Stomach (tissue), 8 donors: ENCODE measurements at regions not wholly inside any gene's neighbourhood (a gene's known extent, or its start where the extent isn't known, plus 50 kb on each side); places are given as distances from the start of the nearest gene placed in this dataset.

ENCODE experiments used
- DNase-seq, 2 donors: peaks; one replicate each; pipeline versions ENCODE4 v3.0.0 to v3.0.0-alpha.2; 2013 to 2019
- H3K27ac ChIP-seq, 5 donors: fragments of 200-600 bp in 4 of 5; sonication (generic) in 4 of 5; one replicate each; pipeline ENCODE4 v1.5.1; 2013 to 2019; ENCODE audit warnings: mild to moderate bottlenecking in 1 of 5, moderate library complexity in 1 of 5
- H3K27me3 ChIP-seq, 3 donors: fragments of 200-600 bp; sonication (generic); one replicate each; pipeline ENCODE4 v1.5.1; 2017 to 2019; ENCODE audit warnings: mixed run types in 1 of 3
- H3K36me3 ChIP-seq, 4 donors: fragments of 200-600 bp; sonication (generic); 1 replicate in 3 of 4; 2 replicates in 1 of 4; pipeline ENCODE4 v1.5.1; 2016 to 2019
- H3K4me1 ChIP-seq, 4 donors: fragments of 200-600 bp; sonication (generic); one replicate each; pipeline ENCODE4 v1.5.1; 2016 to 2019
- H3K4me3 ChIP-seq, 4 donors: fragments of 200-600 bp; sonication (generic) in 3 of 4; one replicate each; pipeline ENCODE4 v1.5.1; 2016 to 2019; ENCODE audit warnings: mild to moderate bottlenecking in 1 of 4
- H3K9me3 ChIP-seq, 4 donors: fragments of 200-600 bp; sonication (generic); one replicate each; pipeline ENCODE4 v1.5.1; 2016 to 2019
- EP300 ChIP-seq: sonication (generic); formaldehyde crosslinking; IDR thresholded peaks from one replicate; pipeline ENCODE4 v1.6.1; 2017; ENCODE audit warnings: antibody characterized with exemption
- POLR2A ChIP-seq, 4 donors: fragments of 450-650 bp; IDR thresholded peaks; one replicate each; pipeline ENCODE4 v1.6.1; 2016; ENCODE audit warnings: antibody characterized with exemption in 4 of 4, control low read depth in 2 of 4, mild to moderate bottlenecking in 1 of 4, moderate library complexity in 1 of 4
- POLR2AphosphoS5 ChIP-seq, 3 donors: sonication (generic); formaldehyde crosslinking; IDR thresholded peaks; one replicate each; pipeline ENCODE4 v1.6.1; 2016; ENCODE audit warnings: antibody characterized with exemption in 3 of 3
- WGBS, 5 donors: extraction: QIAGEN DNeasy Blood & Tissue Kit in 3 of 5; methylation state at CpG; one replicate each; pipeline versions ENCODE4 v1.1.5 to v1.1.7; 2013 to 2018; 5-methylcytosine and 5-hydroxymethylcytosine counted together
- intact Hi-C: fragments of 100-400 bp; cut with DNase I; formaldehyde crosslinking; loops from one replicate; pipeline ENCODE4 v1.15.1; 2023; ENCODE audit warnings: low total_unique reads
- TF ChIP-seq, protein P1 (sequence below), 7 experiments: fragments of 450-650 bp in 4 of 7; fragments of 200-600 bp in 3 of 7; sonication (generic) in 3 of 7; IDR thresholded peaks; one replicate each; pipeline ENCODE4 v1.5.1; 2016 to 2019; ENCODE audit warnings: antibody characterized with exemption in 7 of 7, control low read depth in 2 of 7, mild to moderate bottlenecking in 1 of 7
- donor health status: healthy with polysubstance abuse.
- donor health status: Bipolar disorder and iron deficiency.
- donor health status: healthy.

DNA sequence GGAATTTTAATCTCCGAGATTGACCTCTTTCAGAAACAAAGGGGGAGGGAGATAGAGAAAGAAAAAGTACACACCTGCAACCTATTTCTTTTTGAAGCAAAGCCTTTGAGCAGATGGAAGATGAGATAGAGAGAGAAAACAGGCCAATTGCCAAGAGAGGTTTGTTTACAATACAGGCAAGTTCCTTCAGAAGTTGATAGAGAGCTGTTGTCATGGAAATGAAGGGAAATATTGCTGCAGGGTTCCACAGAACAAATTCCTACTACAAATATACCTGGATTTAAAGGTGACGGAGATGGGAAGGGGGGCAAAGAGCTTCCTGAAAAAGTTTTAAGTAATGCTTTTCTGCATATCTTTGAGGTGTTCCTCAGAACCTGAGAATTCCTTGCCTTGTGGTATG is 388.4 kb downstream of the NDFIP2 start:
- Histone ChIP-seq H3K27ac (no peak overlapping the region), H3K36me3 (no peaks in the 10 kb centered on the region), H3K27me3 (no peaks in the 10 kb centered on the region), H3K4me3 (no peak overlapping the region), H3K9me3 (no peaks in the 10 kb centered on the region), H3K4me1 (peaks cover 0 to 10% (median 0%) of the 10 kb centered on the region in 4 donors)
- peak in 1 of 2 donors; percentile 85 for DNase-seq
- intact Hi-C loops, result no loop called here
- peak in 2 of 3 donors; percentile 17 to 35 for TF ChIP-seq POLR2AphosphoS5 (IDR thresholded peaks at IDR 0.05)
- no peak for TF ChIP-seq POLR2A (IDR thresholded peaks at IDR 0.05)
- no peak for TF ChIP-seq EP300
- TF ChIP-seq, protein P1, sequence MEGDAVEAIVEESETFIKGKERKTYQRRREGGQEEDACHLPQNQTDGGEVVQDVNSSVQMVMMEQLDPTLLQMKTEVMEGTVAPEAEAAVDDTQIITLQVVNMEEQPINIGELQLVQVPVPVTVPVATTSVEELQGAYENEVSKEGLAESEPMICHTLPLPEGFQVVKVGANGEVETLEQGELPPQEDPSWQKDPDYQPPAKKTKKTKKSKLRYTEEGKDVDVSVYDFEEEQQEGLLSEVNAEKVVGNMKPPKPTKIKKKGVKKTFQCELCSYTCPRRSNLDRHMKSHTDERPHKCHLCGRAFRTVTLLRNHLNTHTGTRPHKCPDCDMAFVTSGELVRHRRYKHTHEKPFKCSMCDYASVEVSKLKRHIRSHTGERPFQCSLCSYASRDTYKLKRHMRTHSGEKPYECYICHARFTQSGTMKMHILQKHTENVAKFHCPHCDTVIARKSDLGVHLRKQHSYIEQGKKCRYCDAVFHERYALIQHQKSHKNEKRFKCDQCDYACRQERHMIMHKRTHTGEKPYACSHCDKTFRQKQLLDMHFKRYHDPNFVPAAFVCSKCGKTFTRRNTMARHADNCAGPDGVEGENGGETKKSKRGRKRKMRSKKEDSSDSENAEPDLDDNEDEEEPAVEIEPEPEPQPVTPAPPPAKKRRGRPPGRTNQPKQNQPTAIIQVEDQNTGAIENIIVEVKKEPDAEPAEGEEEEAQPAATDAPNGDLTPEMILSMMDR (IDR thresholded peaks at IDR 0.05), result no peak
- 28 to 46% (median 40%) methylated on average over 2 of the region's 2 CpGs for WGBS, 5 donors

DNA sequence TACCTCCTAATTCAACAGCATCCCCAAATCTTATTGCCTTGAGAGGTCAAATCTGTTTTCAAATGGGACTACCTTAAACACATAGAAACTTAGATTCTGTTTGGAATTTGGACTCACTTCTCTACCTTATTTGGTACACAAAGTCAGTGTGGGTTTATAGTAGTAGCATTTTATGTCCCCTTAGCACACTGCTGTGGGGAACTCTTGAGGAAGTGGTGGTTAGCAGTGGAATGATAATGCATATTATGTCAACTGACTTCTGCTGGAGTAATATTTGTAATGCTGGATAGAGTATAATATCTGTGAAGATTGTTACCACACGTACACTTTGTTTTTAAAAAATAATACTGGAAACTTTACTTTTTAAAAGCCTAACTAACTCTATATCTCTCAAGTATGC is 386.3 kb downstream of the NDFIP2 start:
- DNase-seq, result peak in 1 of 2 donors; percentile 9
- no peaks in the 10 kb centered on the region for H3K27me3 ChIP-seq
- H3K9me3 ChIP-seq, result no peaks in the 10 kb centered on the region
- H3K36me3 ChIP-seq, result no peaks in the 10 kb centered on the region
- WGBS, 5 donors, result 21 to 40% (median 36%) methylated on average over 1 of the region's 1 CpG
- peaks cover 0 to 10% (median 0%) of the 10 kb centered on the region in 4 donors for H3K4me1 ChIP-seq
- H3K4me3 ChIP-seq, result no peak overlapping the region
- intact Hi-C loops, result no loop called here
- TF ChIP-seq, protein P1 (IDR thresholded peaks at IDR 0.05), result no peak
- TF ChIP-seq EP300 (no peak), POLR2AphosphoS5 (IDR thresholded peaks at IDR 0.05) (no peak), POLR2A (IDR thresholded peaks at IDR 0.05) (no peak)
- no peak overlapping the region for H3K27ac ChIP-seq

DNA sequence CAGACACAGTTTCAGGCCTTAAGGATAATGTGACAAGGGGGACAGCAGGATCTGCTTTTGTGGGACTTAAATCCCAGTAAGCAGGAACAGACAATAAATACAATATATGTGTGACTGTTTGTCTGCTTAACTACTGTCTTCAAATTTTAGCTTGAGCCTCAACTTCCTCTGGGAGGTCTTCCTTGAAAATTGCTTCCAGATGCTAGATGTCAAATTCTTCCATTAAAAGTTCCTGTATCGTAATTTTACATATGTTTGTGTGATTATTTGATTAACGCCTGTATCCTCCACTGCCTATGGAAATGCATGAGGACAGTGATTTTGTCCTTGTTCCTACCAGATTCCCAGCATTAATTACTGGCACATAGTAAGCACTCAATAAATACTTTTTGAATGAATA is 385.5 kb downstream of the NDFIP2 start:
- DNase-seq, result no peak
- Histone ChIP-seq H3K36me3 (no peaks in the 10 kb centered on the region), H3K9me3 (no peaks in the 10 kb centered on the region), H3K4me1 (peaks cover 0 to 10% (median 0%) of the 10 kb centered on the region in 4 donors), H3K27me3 (no peaks in the 10 kb centered on the region), H3K27ac (no peak overlapping the region), H3K4me3 (no peak overlapping the region)
- WGBS, 5 donors, result 88 to 95% (median 91%) methylated on average over 2 of the region's 2 CpGs
- intact Hi-C loops, result no loop called here
- TF ChIP-seq POLR2A (IDR thresholded peaks at IDR 0.05) (no peak), EP300 (no peak)
- TF ChIP-seq, protein P1 (IDR thresholded peaks at IDR 0.05), result no peak

DNA sequence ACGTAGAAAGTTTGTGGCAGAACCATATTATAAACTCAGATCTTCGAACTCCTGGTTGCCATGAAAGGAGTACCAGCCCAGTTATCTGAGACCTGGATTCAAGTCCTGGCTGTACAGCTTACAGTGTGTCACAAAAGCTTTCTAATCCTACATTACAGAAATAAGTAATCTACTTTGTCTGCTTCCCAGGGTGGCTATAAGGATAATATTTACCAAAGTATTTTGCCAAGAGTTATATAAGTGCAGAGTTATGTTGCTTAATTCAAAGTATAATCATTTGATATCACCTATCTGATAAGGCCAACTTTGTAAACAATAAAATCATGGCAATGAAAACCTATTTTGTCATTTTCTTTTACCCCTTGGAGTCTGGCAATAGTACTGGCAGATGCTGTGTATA is 381.6 kb downstream of the NDFIP2 start:
- intact Hi-C loops, result no loop called here
- no peak overlapping the region for H3K4me3 ChIP-seq
- peaks cover 0 to 6% (median 0%) of the 10 kb centered on the region in 4 donors for H3K4me1 ChIP-seq
- TF ChIP-seq, protein P1 (IDR thresholded peaks at IDR 0.05), result no peak
- no peak for TF ChIP-seq POLR2A (IDR thresholded peaks at IDR 0.05)
- no peak for TF ChIP-seq POLR2AphosphoS5 (IDR thresholded peaks at IDR 0.05)
- no peak for TF ChIP-seq EP300
- no peaks in the 10 kb centered on the region for H3K36me3 ChIP-seq
- no peak for DNase-seq
- H3K27me3 ChIP-seq, result no peaks in the 10 kb centered on the region
- H3K9me3 ChIP-seq, result no peaks in the 10 kb centered on the region
- H3K27ac ChIP-seq, result peak overlapping the region in 1 of 5 donors; percentile 38
- WGBS, 5 donors, result 20 to 60% (median 41%) methylated on average over 2 of the region's 2 CpGs
